Suprapubic skin (tissue), 3 donors: ENCODE measurements at regions not wholly inside any gene's neighbourhood (a gene's known extent, or its start where the extent isn't known, plus 50 kb on each side); places are given as distances from the start of the nearest gene placed in this dataset.

Source experiments
- EP300 ChIP-seq: sonication (generic); formaldehyde crosslinking; IDR thresholded peaks from one replicate; pipeline ENCODE4 v1.6.1; 2017; ENCODE audit warnings: antibody characterized with exemption
- POLR2A ChIP-seq, 2 donors: fragments of 450-650 bp; IDR thresholded peaks; one replicate each; pipeline ENCODE4 v1.6.1; 2017; ENCODE audit warnings: antibody characterized with exemption in 2 of 2, mild to moderate bottlenecking in 2 of 2, moderate library complexity in 2 of 2
- TF ChIP-seq, protein P1 (sequence below), 2 donors: fragments of 200-600 bp in 1 of 2; fragments of 450-650 bp in 1 of 2; sonication (generic) in 1 of 2; IDR thresholded peaks; one replicate each; pipeline ENCODE4 v1.5.1; 2016 to 2019; ENCODE audit warnings: antibody characterized with exemption in 2 of 2, mild to moderate bottlenecking in 1 of 2, moderate library complexity in 1 of 2

- TF ChIP-seq, protein P1, sequence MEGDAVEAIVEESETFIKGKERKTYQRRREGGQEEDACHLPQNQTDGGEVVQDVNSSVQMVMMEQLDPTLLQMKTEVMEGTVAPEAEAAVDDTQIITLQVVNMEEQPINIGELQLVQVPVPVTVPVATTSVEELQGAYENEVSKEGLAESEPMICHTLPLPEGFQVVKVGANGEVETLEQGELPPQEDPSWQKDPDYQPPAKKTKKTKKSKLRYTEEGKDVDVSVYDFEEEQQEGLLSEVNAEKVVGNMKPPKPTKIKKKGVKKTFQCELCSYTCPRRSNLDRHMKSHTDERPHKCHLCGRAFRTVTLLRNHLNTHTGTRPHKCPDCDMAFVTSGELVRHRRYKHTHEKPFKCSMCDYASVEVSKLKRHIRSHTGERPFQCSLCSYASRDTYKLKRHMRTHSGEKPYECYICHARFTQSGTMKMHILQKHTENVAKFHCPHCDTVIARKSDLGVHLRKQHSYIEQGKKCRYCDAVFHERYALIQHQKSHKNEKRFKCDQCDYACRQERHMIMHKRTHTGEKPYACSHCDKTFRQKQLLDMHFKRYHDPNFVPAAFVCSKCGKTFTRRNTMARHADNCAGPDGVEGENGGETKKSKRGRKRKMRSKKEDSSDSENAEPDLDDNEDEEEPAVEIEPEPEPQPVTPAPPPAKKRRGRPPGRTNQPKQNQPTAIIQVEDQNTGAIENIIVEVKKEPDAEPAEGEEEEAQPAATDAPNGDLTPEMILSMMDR (IDR thresholded peaks at IDR 0.05), result no peak
- no peak for TF ChIP-seq EP300
- TF ChIP-seq POLR2A (IDR thresholded peaks at IDR 0.05), result no peak
Measured at GRCh38 chr18:78758496-78758895, 221.1 kb upstream of the SALL3 start.
